ENCODE measurements at regions not wholly inside any gene's neighbourhood (a gene's known extent, or its start where the extent isn't known, plus 50 kb on each side); places are given as distances from the start of the nearest gene placed in this dataset.

DNA sequence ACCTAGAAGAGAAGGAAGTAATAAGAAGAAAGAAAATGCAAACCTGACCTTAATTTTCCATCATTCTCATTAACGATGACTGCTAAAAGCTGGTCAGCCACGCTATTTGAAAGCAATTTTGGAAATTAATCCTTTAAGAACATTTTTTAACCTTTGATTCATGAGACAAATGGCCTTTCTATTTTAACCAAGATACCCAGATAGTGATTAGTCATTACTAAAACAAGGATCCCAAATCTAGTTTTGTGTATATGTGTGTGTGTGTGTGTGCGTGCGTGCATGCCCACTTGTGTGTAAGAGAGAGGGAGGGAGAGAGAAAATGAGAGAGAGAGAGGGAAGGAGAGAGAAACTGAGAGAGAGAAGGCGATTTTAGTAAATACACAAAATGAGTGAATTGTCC is 329.5 kb downstream of the DEPDC1B start:
- H4K8ac ChIP-seq (replicated peaks; ENCODE audit: insufficient read length, low read depth, low read length): no peak overlapping the region
- H3K79me2 ChIP-seq (ENCODE audit: insufficient read depth, low read length): no peaks in the 10 kb centered on the region
- H4K20me1 ChIP-seq (ENCODE audit: control insufficient read depth, insufficient read depth, insufficient read length): no peaks in the 10 kb centered on the region
- H3K27me3 Mint-ChIP-seq (ENCODE audit: low read depth): no peaks in the 10 kb centered on the region
- no peak overlapping the region for H2BK20ac ChIP-seq (ENCODE audit: low read depth, low read length, poor library complexity, severe bottlenecking)
- no peak overlapping the region for H2BK12ac ChIP-seq (ENCODE audit: insufficient read length, low read depth, low read length)
- DNase-seq: no peak
- no peak overlapping the region for H4K5ac ChIP-seq (ENCODE audit: insufficient read length, low read depth, low read length)
- no peak overlapping the region for H3K27ac Mint-ChIP-seq
- H3K23me2 ChIP-seq (ENCODE audit: insufficient read length, low read depth, low read length, poor library complexity, severe bottlenecking): no peaks in the 10 kb centered on the region
- H3K36me3 Mint-ChIP-seq (ENCODE audit: insufficient read depth in 1 of 3, low read depth in 3 of 3): no peaks in the 10 kb centered on the region
- no peaks in the 10 kb centered on the region for H3K4me1 ChIP-seq (ENCODE audit: insufficient read depth, low read length)
- H3K9me3 Mint-ChIP-seq: no peaks in the 10 kb centered on the region
- no peak overlapping the region for H3T11ph ChIP-seq (ENCODE audit: low read length)
- H3K27me3 ChIP-seq (ENCODE audit: insufficient read depth, low read length): no peaks in the 10 kb centered on the region
- no peak overlapping the region for H3K4ac ChIP-seq (ENCODE audit: low read depth, low read length)
- H2AK5ac ChIP-seq (ENCODE audit: insufficient read length, low read length): no peak overlapping the region
- no peak overlapping the region for H2BK5ac ChIP-seq (ENCODE audit: insufficient read length, low read length)
- no peak overlapping the region for H3K4me2 ChIP-seq (ENCODE audit: insufficient read depth, insufficient read length, low read length)
- no peak overlapping the region for H3K14ac ChIP-seq (ENCODE audit: insufficient read depth, low read length)
- no peak overlapping the region for H3K56ac ChIP-seq (ENCODE audit: insufficient read length, low read depth, low read length)
- TF ChIP-seq, protein P1, sequence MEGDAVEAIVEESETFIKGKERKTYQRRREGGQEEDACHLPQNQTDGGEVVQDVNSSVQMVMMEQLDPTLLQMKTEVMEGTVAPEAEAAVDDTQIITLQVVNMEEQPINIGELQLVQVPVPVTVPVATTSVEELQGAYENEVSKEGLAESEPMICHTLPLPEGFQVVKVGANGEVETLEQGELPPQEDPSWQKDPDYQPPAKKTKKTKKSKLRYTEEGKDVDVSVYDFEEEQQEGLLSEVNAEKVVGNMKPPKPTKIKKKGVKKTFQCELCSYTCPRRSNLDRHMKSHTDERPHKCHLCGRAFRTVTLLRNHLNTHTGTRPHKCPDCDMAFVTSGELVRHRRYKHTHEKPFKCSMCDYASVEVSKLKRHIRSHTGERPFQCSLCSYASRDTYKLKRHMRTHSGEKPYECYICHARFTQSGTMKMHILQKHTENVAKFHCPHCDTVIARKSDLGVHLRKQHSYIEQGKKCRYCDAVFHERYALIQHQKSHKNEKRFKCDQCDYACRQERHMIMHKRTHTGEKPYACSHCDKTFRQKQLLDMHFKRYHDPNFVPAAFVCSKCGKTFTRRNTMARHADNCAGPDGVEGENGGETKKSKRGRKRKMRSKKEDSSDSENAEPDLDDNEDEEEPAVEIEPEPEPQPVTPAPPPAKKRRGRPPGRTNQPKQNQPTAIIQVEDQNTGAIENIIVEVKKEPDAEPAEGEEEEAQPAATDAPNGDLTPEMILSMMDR (conservative IDR thresholded peaks at IDR 0.05): no peak
- H3K18ac ChIP-seq (ENCODE audit: insufficient read length, low read depth, low read length): no peak overlapping the region
- no peaks in the 10 kb centered on the region for H3K4me1 Mint-ChIP-seq
- H2BK15ac ChIP-seq (ENCODE audit: low read depth, low read length): no peak overlapping the region
- no peak overlapping the region for H2BK120ac ChIP-seq (ENCODE audit: low read depth, low read length, poor library complexity, severe bottlenecking)
- H3K27ac ChIP-seq (ENCODE audit: insufficient read length, low read depth, low read length): no peak overlapping the region
- H3K4me3 Mint-ChIP-seq: no peak overlapping the region
- H3K79me1 ChIP-seq (ENCODE audit: insufficient read depth, low read depth, low read length, poor library complexity, severe bottlenecking): no peaks in the 10 kb centered on the region
- H3K9ac ChIP-seq (ENCODE audit: extremely low read depth, insufficient read length, low read length): no peak overlapping the region
- H3K9me3 ChIP-seq (ENCODE audit: control insufficient read depth, low read depth, low read length): no peaks in the 10 kb centered on the region
- no peak overlapping the region for H2AFZ ChIP-seq (ENCODE audit: low read length)
- no peak overlapping the region for H3K23ac ChIP-seq (ENCODE audit: insufficient read length, low read depth, low read length)
- no CpG with 5 or more reads among the region's 5 CpGs for WGBS (ENCODE audit: extremely low coverage, insufficient read length, low lambda C conversion rate)
- no peak overlapping the region for H4K91ac ChIP-seq (ENCODE audit: insufficient read length, low read depth, low read length)

Data from H9 (cell line).